HFFc6 (cell line): ENCODE measurements at regions not wholly inside any gene's neighbourhood (a gene's known extent, or its start where the extent isn't known, plus 50 kb on each side); places are given as distances from the start of the nearest gene placed in this dataset.

Experiments used
- DNase-seq: peaks from one replicate; pipeline ENCODE4 v3.0.0-alpha.2; 2018
- H3K27ac Mint-ChIP-seq: 2 replicates; pipeline ENCODE4 v1.8.0; 2020; ENCODE audit warnings: mild to moderate bottlenecking, mixed read lengths
- H3K27me3 Mint-ChIP-seq: 2 replicates; pipeline ENCODE4 v1.8.0; 2021; ENCODE audit warnings: mild to moderate bottlenecking, moderate library complexity, mixed read lengths; ENCODE audit not compliant: insufficient read depth
- H3K36me3 Mint-ChIP-seq: 2 replicates; pipeline ENCODE4 v1.8.0; 2021; ENCODE audit warnings: low read depth, mixed read lengths
- H3K4me1 Mint-ChIP-seq: 2 replicates; pipeline ENCODE4 v1.8.0; 2020; ENCODE audit warnings: low read depth, mixed read lengths
- H3K4me3 Mint-ChIP-seq: 2 replicates; pipeline ENCODE4 v1.8.0; 2020; ENCODE audit warnings: mild to moderate bottlenecking, moderate library complexity, mixed read lengths
- H3K9me3 Mint-ChIP-seq: 2 replicates; pipeline ENCODE4 v1.8.0; 2020; ENCODE audit warnings: mild to moderate bottlenecking, mixed read lengths
- TF ChIP-seq, protein P1 (sequence below): fragments of 200-600 bp; sonication (generic); IDR thresholded peaks from 2 replicates; pipeline ENCODE4 v1.5.0; 2021; ENCODE audit warnings: antibody characterized with exemption, mild to moderate bottlenecking

DNA sequence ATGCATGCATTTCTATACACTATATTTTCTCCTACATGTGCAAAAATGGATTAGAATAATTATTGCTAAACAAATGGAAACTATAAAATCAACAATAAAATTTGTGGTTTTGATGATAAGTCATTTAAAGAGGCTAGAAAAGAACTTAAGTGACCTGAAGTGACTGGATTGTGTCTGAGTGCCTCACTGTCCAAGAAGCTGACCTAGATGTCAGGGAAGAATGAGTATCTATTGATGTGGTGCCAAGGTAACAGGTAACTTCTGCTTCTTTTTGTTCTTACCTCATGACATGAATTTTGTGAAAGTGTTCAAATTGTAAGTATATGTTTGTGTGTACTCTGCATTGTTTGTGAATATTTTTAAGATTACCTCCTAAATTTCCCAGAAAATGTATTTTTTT, 1623.9 kb upstream of the ACVR2A start:
- H3K27ac Mint-ChIP-seq, result no peak overlapping the region
- TF ChIP-seq, protein P1, sequence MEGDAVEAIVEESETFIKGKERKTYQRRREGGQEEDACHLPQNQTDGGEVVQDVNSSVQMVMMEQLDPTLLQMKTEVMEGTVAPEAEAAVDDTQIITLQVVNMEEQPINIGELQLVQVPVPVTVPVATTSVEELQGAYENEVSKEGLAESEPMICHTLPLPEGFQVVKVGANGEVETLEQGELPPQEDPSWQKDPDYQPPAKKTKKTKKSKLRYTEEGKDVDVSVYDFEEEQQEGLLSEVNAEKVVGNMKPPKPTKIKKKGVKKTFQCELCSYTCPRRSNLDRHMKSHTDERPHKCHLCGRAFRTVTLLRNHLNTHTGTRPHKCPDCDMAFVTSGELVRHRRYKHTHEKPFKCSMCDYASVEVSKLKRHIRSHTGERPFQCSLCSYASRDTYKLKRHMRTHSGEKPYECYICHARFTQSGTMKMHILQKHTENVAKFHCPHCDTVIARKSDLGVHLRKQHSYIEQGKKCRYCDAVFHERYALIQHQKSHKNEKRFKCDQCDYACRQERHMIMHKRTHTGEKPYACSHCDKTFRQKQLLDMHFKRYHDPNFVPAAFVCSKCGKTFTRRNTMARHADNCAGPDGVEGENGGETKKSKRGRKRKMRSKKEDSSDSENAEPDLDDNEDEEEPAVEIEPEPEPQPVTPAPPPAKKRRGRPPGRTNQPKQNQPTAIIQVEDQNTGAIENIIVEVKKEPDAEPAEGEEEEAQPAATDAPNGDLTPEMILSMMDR, result no peak
- no peak for DNase-seq
- H3K4me3 Mint-ChIP-seq, result no peak overlapping the region
- no peaks in the 10 kb centered on the region for H3K36me3 Mint-ChIP-seq
- H3K27me3 Mint-ChIP-seq, result no peaks in the 10 kb centered on the region
- no peaks in the 10 kb centered on the region for H3K4me1 Mint-ChIP-seq
- H3K9me3 Mint-ChIP-seq, result peaks cover 11% of the 10 kb centered on the region

DNA sequence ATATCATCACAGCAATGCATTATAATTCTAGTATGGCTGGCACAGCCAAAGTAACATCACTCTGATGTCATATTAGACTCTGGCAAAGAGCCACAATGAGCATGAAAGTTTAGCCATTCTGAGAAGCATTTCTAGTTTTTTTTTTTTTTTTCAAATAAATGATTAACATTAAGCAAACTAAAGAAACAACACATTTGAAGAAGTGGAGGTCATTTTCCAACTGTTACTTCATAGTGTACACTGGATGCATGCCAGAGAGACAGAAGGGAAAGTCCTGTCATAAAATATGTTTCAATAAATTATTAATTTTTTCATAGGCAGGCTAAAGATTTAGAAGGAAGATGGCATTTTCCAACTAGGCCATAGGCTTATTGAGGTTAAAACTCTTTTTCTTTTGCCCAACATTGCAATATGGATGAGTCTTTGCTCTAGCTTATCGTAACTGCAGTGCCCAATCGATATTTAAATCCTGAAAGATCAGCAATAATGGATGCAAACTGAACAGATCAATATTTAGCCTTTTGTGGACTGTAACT, 1630.4 kb upstream of the ACVR2A start:
- Mint-ChIP-seq H3K4me3 (no peak overlapping the region), H3K36me3 (no peaks in the 10 kb centered on the region), H3K4me1 (no peaks in the 10 kb centered on the region), H3K9me3 (peaks cover 22% of the 10 kb centered on the region), H3K27me3 (no peaks in the 10 kb centered on the region), H3K27ac (no peak overlapping the region)
- TF ChIP-seq, protein P1, result no peak
- DNase-seq, result no peak

DNA sequence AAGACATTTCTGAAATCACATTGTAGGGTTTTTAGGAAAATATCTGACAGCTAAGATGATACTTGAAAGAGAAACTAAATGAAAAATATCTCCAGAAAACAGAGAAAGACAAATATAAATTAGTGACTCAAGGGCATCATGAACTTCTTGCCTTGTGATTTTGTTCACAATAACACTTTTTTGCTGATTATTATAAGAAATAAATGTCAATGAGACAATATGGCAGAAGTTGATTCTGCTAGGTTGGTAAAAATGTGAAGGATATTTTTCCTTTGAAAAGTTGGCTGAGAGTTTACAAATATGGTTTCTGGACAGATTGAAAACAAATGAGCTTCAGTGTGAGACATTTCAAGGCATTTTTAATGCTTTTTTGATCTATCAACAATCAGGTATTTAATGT, 1631.2 kb upstream of the ACVR2A start:
- H3K36me3 Mint-ChIP-seq, result no peaks in the 10 kb centered on the region
- H3K27ac Mint-ChIP-seq, result no peak overlapping the region
- H3K9me3 Mint-ChIP-seq, result peaks cover 22% of the 10 kb centered on the region
- TF ChIP-seq, protein P1, result no peak
- no peak for DNase-seq
- no peaks in the 10 kb centered on the region for H3K27me3 Mint-ChIP-seq
- H3K4me1 Mint-ChIP-seq, result no peaks in the 10 kb centered on the region
- H3K4me3 Mint-ChIP-seq, result no peak overlapping the region

DNA sequence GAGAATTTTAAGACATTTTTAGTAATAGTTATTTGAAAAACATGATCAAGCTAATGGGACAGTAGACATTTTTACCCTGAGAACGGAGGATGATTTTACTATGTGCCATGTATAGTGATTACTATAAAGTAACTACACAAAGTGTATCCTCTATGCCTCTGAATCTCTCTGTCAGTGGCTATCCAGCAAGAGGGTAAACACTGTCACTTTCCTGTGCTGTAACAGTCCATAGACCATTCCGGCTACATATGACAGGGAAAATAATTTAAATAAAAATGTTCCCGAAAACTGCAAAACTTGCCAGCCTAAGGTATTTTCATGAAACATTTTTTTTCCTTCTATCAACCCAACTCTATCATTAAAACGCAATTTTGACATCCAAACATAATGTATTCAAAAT, 1632.2 kb upstream of the ACVR2A start:
- DNase-seq, result no peak
- Mint-ChIP-seq H3K4me3 (no peak overlapping the region), H3K4me1 (no peaks in the 10 kb centered on the region), H3K9me3 (peaks cover 22% of the 10 kb centered on the region), H3K27me3 (no peaks in the 10 kb centered on the region), H3K27ac (no peak overlapping the region), H3K36me3 (no peaks in the 10 kb centered on the region)
- TF ChIP-seq, protein P1, result no peak

DNA sequence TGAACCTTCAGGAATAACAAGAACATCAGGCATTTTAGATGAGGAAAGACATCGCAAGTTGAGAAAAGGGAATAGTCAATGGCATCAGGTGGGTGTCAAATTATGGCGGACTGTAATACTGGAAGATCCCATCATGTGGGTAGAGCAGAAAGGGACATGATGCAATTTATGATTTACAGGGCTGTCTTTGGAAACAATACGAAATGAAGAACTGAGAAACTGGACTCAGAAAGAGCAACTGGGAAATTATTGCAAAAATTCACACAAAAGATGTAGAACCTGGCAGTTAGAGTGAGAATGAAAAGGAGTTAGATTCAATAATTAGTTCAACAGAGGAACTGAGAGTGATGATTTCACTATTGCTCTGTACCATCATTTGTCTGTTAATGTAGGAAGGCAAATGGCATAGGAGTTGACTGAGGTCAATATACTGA, 1635.0 kb upstream of the ACVR2A start:
- H3K9me3 Mint-ChIP-seq, result peaks cover 11% of the 10 kb centered on the region
- H3K27me3 Mint-ChIP-seq, result no peaks in the 10 kb centered on the region
- no peaks in the 10 kb centered on the region for H3K4me1 Mint-ChIP-seq
- no peaks in the 10 kb centered on the region for H3K36me3 Mint-ChIP-seq
- no peak overlapping the region for H3K27ac Mint-ChIP-seq
- H3K4me3 Mint-ChIP-seq, result no peak overlapping the region
- no peak for DNase-seq
- TF ChIP-seq, protein P1, result no peak

DNA sequence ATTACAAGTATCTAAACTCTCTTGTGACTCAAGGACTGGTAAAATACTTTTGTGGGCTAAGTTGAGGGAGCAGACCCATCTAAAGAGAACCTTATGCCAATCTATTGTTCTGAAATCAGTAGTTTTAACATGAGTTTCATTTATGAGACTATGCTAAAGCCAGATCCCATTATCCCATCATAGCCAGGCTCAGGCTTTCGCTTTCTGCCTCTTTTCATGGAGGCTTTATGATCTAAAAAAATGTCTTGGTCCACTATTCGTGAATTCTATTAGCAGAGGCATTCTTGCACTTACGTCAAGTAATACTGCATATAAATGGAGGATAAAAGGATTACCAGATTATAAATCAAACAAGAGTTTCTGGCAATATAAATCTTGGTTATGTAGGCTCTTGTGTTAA, 1636.9 kb upstream of the ACVR2A start:
- TF ChIP-seq, protein P1, result no peak
- Mint-ChIP-seq H3K4me3 (no peak overlapping the region), H3K27ac (no peak overlapping the region), H3K9me3 (peaks cover 11% of the 10 kb centered on the region), H3K36me3 (no peaks in the 10 kb centered on the region), H3K4me1 (no peaks in the 10 kb centered on the region), H3K27me3 (no peaks in the 10 kb centered on the region)
- no peak for DNase-seq
